HEK293T (cell line): ENCODE measurements at regions not wholly inside any gene's neighbourhood (a gene's known extent, or its start where the extent isn't known, plus 50 kb on each side); places are given as distances from the start of the nearest gene placed in this dataset.

Source experiments
- CTCF ChIA-PET: fragments of 350-600 bp; formaldehyde crosslinking; extraction: SDS; loops from one replicate; lab custom pipeline; 2021; ENCODE audit warnings: antibody characterized with exemption, inconsistent platforms; lab: Yijun Ruan, JAX
- POLR2A ChIA-PET: fragments of 350-600 bp; formaldehyde crosslinking; extraction: SDS; loops from one replicate; lab custom pipeline; 2020; ENCODE audit warnings: antibody characterized with exemption, inconsistent platforms; lab: Yijun Ruan, JAX
- DNase-seq: peaks from one replicate; pipeline ENCODE4 v3.0.0; 2012; ENCODE audit warnings: mixed read lengths; ENCODE audit errors: extremely low spot score
- ARNT ChIP-seq: fragments of 450-650 bp; IDR thresholded peaks from 2 replicates; pipeline ENCODE4 v1.6.1; 2017; ENCODE audit warnings: mild to moderate bottlenecking
- BHLHE40 ChIP-seq: fragments of 450-650 bp; IDR thresholded peaks from 2 replicates; pipeline ENCODE4 v1.6.1; 2016; ENCODE audit warnings: mild to moderate bottlenecking, moderate library complexity, borderline replicate concordance
- CTBP1 ChIP-seq: fragments of 450-650 bp; IDR thresholded peaks from 2 replicates; pipeline ENCODE4 v1.6.1; 2016; ENCODE audit warnings: borderline replicate concordance
- ELF4 ChIP-seq: fragments of 450-650 bp; IDR thresholded peaks from 2 replicates; pipeline ENCODE4 v1.6.1; 2017; ENCODE audit warnings: antibody characterized with exemption
- FOXA1 ChIP-seq: fragments of 450-650 bp; IDR thresholded peaks from 2 replicates; pipeline ENCODE4 v1.6.1; 2016; ENCODE audit warnings: mild to moderate bottlenecking
- FOXK2 ChIP-seq: fragments of 450-650 bp; IDR thresholded peaks from 2 replicates; pipeline ENCODE4 v1.6.1; 2016; ENCODE audit warnings: mild to moderate bottlenecking
- FOXM1 ChIP-seq: fragments of 450-650 bp; IDR thresholded peaks from 2 replicates; pipeline ENCODE4 v1.6.1; 2017; ENCODE audit warnings: mild to moderate bottlenecking, borderline replicate concordance
- HDGF ChIP-seq: fragments of 450-650 bp; IDR thresholded peaks from 2 replicates; pipeline ENCODE4 v1.6.1; 2017; ENCODE audit warnings: antibody characterized with exemption, borderline replicate concordance
- L3MBTL2 ChIP-seq: fragments of 450-650 bp; conservative IDR thresholded peaks from 2 replicates; pipeline ENCODE4 v1.6.1; 2016; ENCODE audit warnings: mild to moderate bottlenecking
- LEF1 ChIP-seq: fragments of 450-650 bp; IDR thresholded peaks from 2 replicates; pipeline ENCODE4 v1.6.1; 2017; ENCODE audit warnings: mild to moderate bottlenecking, borderline replicate concordance
- NFRKB ChIP-seq: fragments of 450-650 bp; IDR thresholded peaks from 2 replicates; pipeline ENCODE4 v1.6.1; 2016; ENCODE audit warnings: mild to moderate bottlenecking, moderate library complexity
- PKNOX1 ChIP-seq: fragments of 450-650 bp; IDR thresholded peaks from 2 replicates; pipeline ENCODE4 v1.6.1; 2016
- SP1 ChIP-seq: fragments of 450-650 bp; IDR thresholded peaks from 2 replicates; pipeline ENCODE4 v1.6.1; 2017
- SUZ12 ChIP-seq: fragments of 450-650 bp; IDR thresholded peaks from 2 replicates; pipeline ENCODE4 v1.6.1; 2016; ENCODE audit warnings: mild to moderate bottlenecking
- TARDBP ChIP-seq: fragments of 450-650 bp; IDR thresholded peaks from 2 replicates; pipeline ENCODE4 v1.6.1; 2016
- ZNF384 ChIP-seq: fragments of 450-650 bp; IDR thresholded peaks from 2 replicates; pipeline ENCODE4 v1.6.1; 2016

DNA sequence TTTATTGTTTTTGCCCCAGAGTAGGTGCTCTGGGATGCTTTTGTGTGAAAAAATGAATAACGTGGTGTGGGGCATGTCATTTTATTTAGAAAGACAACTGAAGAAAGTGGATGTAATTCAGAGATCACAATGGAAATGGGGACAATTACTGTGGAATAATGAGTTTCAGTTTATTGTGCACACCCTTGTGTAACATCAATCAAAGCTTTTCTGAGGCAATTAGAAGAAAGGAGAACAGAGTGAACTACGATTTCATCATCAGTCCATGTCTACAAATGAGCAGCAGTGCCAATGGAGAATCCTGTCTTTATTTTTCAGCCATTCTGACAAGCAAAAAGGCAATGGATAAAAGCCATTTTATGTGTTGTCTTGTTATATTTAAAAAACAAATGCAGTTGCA lies 339.2 kb downstream of the TMA16 start:
- no peak for DNase-seq
- TF ChIP-seq SUZ12 (no peak), L3MBTL2 (no peak), HDGF (no peak)
- ChIA-PET CTCF (no interaction called here), POLR2A (no interaction called here)

DNA sequence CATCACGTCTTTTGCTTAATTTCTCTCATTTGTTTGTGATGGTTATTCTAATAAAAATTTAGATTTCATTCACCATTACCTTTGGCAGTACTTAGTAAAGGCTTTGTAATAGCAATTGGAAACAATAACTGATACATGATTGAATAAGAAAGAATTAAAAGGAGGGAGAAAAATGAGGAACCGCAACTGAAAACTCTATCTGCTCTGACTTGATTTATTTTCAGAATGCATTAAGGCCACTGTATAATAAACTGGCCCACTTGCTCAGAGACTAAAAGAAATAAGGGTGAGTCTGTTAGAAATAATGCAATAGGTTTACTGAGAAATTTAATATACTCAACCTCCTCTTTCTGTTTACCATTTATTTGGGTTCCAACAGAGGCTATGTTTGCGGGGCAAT lies 351.5 kb downstream of the TMA16 start:
- POLR2A ChIA-PET: no interaction called here
- no peak for DNase-seq
- CTCF ChIA-PET: no interaction called here
- no peak for TF ChIP-seq FOXA1
- no peak for TF ChIP-seq SP1
- no peak for TF ChIP-seq SUZ12
- TF ChIP-seq ARNT: no peak
- TF ChIP-seq PKNOX1: no peak
- no peak for TF ChIP-seq FOXM1
- TF ChIP-seq ZNF384: no peak
- TF ChIP-seq FOXK2: no peak
- no peak for TF ChIP-seq HDGF
- no peak for TF ChIP-seq CTBP1
- TF ChIP-seq LEF1: no peak
- TF ChIP-seq BHLHE40: no peak
- TF ChIP-seq ELF4: no peak
- no peak for TF ChIP-seq L3MBTL2

DNA sequence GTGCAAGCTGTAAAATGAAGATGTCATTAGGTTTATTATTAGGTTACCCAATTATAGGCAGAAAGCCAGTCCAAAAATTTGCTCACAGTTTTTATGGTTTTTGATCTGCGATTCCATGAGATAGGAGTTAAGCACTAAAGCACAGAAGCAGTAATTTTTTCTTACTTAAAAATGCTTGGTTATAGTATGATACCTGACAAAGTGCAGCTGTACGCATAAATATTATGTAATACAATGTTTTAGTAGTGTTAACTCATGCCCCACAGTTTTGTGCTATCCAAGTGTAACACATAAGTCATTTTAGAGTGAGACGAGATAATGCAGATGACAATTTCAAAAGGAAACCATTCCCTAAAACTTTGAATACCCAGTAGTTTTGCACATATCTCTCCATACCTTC lies 357.8 kb downstream of the TMA16 start:
- no peak for TF ChIP-seq CTBP1
- TF ChIP-seq ZNF384: no peak
- TF ChIP-seq BHLHE40: no peak
- no peak for TF ChIP-seq FOXM1
- no peak for DNase-seq
- ChIA-PET CTCF (no interaction called here), POLR2A (no interaction called here)

GRCh38 chr4:163857903-163858302 lies 363.4 kb downstream of the TMA16 start:
- ChIA-PET CTCF (interaction anchor here (0.5 kb wide), 1 partner anchor 879 kb away, joined by 3 read pairs; no protein-coding TSS in a partner anchor), POLR2A (no interaction called here)
- TF ChIP-seq HDGF (no peak), FOXM1 (no peak), FOXK2 (no peak), SP1 (no peak), PKNOX1 (no peak), LEF1 (no peak), TARDBP (no peak), BHLHE40 (no peak), L3MBTL2 (no peak), ZNF384 (no peak)
- no peak for DNase-seq

GRCh38 chr4:163858515-163858914 lies 364.0 kb downstream of the TMA16 start:
- no peak for DNase-seq
- ChIA-PET CTCF (interaction anchor here (0.5 kb wide), 1 partner anchor 878 kb away, joined by 3 read pairs; no protein-coding TSS in a partner anchor), POLR2A (no interaction called here)
- TF ChIP-seq NFRKB: no peak
- no peak for TF ChIP-seq FOXM1
- no peak for TF ChIP-seq SP1
- no peak for TF ChIP-seq SUZ12
- TF ChIP-seq ELF4: no peak
- TF ChIP-seq PKNOX1: no peak
- TF ChIP-seq HDGF: no peak
- no peak for TF ChIP-seq CTBP1
- TF ChIP-seq FOXA1: no peak
- no peak for TF ChIP-seq L3MBTL2
- no peak for TF ChIP-seq ARNT
- no peak for TF ChIP-seq FOXK2
- TF ChIP-seq BHLHE40: no peak

GRCh38 chr4:163863082-163863481 lies 368.6 kb downstream of the TMA16 start:
- no peak for TF ChIP-seq FOXK2
- TF ChIP-seq SP1: no peak
- no peak for TF ChIP-seq BHLHE40
- no peak for TF ChIP-seq FOXM1
- TF ChIP-seq SUZ12: no peak
- no peak for TF ChIP-seq FOXA1
- TF ChIP-seq TARDBP: no peak
- no peak for TF ChIP-seq HDGF
- no peak for TF ChIP-seq ZNF384
- TF ChIP-seq L3MBTL2: no peak
- no peak for TF ChIP-seq PKNOX1
- TF ChIP-seq LEF1: no peak
- TF ChIP-seq ELF4: no peak
- POLR2A ChIA-PET: no interaction called here

More at GRCh38 chr4:163863082-163863481, 368.6 kb downstream of the TMA16 start:
- no peak for DNase-seq
- CTCF ChIA-PET: no interaction called here
